Ovary (tissue), 3 donors: ENCODE measurements at regions not wholly inside any gene's neighbourhood (a gene's known extent, or its start where the extent isn't known, plus 50 kb on each side); places are given as distances from the start of the nearest gene placed in this dataset.

Experiments
- CTCF ChIP-seq, 3 donors: fragments of 450-650 bp in 2 of 3; fragments of 200-600 bp in 1 of 3; IDR thresholded peaks; one replicate each; pipeline versions ENCODE4 v1.5.1 to v1.8.0; 2016 to 2022; ENCODE audit warnings: antibody characterized with exemption in 3 of 3, mild to moderate bottlenecking in 1 of 3
- EP300 ChIP-seq: sonication (generic); formaldehyde crosslinking; IDR thresholded peaks from one replicate; pipeline ENCODE4 v1.6.1; 2017; ENCODE audit warnings: antibody characterized with exemption
- POLR2A ChIP-seq: fragments of 450-650 bp; IDR thresholded peaks from one replicate; pipeline ENCODE4 v1.6.1; 2017; ENCODE audit warnings: antibody characterized with exemption, mild to moderate bottlenecking, moderate library complexity
- donor health status: DM: no; HTN: no; CAD: no.

- TF ChIP-seq CTCF (IDR thresholded peaks at IDR 0.05) (no peak), EP300 (no peak), POLR2A (no peak)
Measured at GRCh38 chr6:11467364-11467763, 70.2 kb upstream of the TMEM170B start.
